ENCODE measurements at regions not wholly inside any gene's neighbourhood (a gene's known extent, or its start where the extent isn't known, plus 50 kb on each side); places are given as distances from the start of the nearest gene placed in this dataset.
A peak's percentile ranks its signal among the peaks of the same experiment; 100 is the strongest.
"Not testable (repeated sequence)": the region's sequence is repeated elsewhere in the genome, so short reads cannot be mapped to it uniquely, and the experiment has no call there.

DNA sequence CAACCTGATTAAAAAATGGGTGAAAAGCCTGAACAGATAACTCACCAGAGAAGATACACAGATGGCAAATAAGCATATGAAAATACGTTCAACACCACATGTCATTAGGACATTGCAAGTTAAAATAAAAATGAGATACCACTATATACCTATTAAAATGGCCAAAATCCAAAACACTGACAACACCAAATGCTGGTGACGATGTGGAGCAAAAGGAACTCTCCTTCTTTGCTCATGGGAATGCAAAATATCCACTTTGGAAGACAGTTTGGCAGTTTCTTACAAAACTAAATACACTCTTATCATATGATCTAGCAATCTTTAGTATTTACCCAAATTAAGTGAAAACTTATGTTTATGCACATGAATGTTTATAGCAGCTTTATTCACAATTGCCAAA is 100.5 kb upstream of the ARID1B start:
- H3K27me3 ChIP-seq (ENCODE audit: control insufficient read depth, insufficient read depth, low read length): no peaks in the 10 kb centered on the region
- DNase-seq (ENCODE audit: low read depth): no peak
- H3K4me3 ChIP-seq (ENCODE audit: low read depth, low read length): no peak overlapping the region
- no peaks in the 10 kb centered on the region for H3K36me3 ChIP-seq (ENCODE audit: control insufficient read depth, insufficient read depth, low read length)
- no peak for TF ChIP-seq CTCF (IDR thresholded peaks at IDR 0.05; ENCODE audit: insufficient read depth, low read length, poor library complexity, severe bottlenecking)

- DNase-seq (ENCODE audit: low read depth): no peak
- H3K27me3 ChIP-seq (ENCODE audit: control insufficient read depth, insufficient read depth, low read length): no peaks in the 10 kb centered on the region
- no peak for TF ChIP-seq CTCF (IDR thresholded peaks at IDR 0.05; ENCODE audit: insufficient read depth, low read length, poor library complexity, severe bottlenecking)
- no peaks in the 10 kb centered on the region for H3K36me3 ChIP-seq (ENCODE audit: control insufficient read depth, insufficient read depth, low read length)
- H3K4me3 ChIP-seq (ENCODE audit: low read depth, low read length): no peak overlapping the region
Measured at GRCh38 chr6:156674197-156674596, 103.0 kb upstream of the ARID1B start.

GRCh38 chr6:156670097-156670496 is 107.1 kb upstream of the ARID1B start:
- DNase-seq (ENCODE audit: low read depth): not testable (repeated sequence)

GRCh38 chr6:156662025-156662445 is 115.1 kb upstream of the ARID1B start:
- Histone ChIP-seq H3K27me3 (ENCODE audit: control insufficient read depth, insufficient read depth, low read length) (peaks cover 2% of the 10 kb centered on the region), H3K4me3 (ENCODE audit: low read depth, low read length) (no peak overlapping the region), H3K36me3 (ENCODE audit: control insufficient read depth, insufficient read depth, low read length) (no peaks in the 10 kb centered on the region)
- TF ChIP-seq CTCF (IDR thresholded peaks at IDR 0.05; ENCODE audit: insufficient read depth, low read length, poor library complexity, severe bottlenecking): peak; percentile 25
- DNase-seq (ENCODE audit: low read depth): no peak

More at GRCh38 chr6:156670097-156670496, 107.1 kb upstream of the ARID1B start:
- H3K27me3 ChIP-seq (ENCODE audit: control insufficient read depth, insufficient read depth, low read length); H3K4me3 ChIP-seq (ENCODE audit: low read depth, low read length); H3K36me3 ChIP-seq (ENCODE audit: control insufficient read depth, insufficient read depth, low read length): not testable (repeated sequence)

DNA sequence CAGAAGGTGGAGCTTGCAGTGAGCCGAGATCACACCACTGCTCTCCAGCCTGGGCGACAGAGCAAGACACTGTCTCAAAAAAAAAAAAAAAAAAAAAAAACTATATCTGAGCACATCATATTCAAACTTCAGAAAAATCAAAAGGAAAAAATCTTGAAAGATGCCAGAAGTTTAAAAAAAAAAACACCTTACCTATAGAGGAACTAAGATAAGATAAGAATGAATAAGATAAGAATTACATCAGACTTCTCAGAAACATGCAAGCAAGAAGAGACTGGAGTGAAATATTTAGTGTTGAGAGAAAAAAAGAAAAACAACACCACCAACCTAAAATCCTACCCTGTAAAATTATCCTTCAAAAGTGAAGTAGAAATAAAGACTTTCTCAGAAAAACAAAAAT is 116.8 kb upstream of the ARID1B start:
- H3K4me3 ChIP-seq (ENCODE audit: low read depth, low read length): no peak overlapping the region
- H3K27me3 ChIP-seq (ENCODE audit: control insufficient read depth, insufficient read depth, low read length): peaks cover 2% of the 10 kb centered on the region
- TF ChIP-seq CTCF (IDR thresholded peaks at IDR 0.05; ENCODE audit: insufficient read depth, low read length, poor library complexity, severe bottlenecking): no peak
- no peaks in the 10 kb centered on the region for H3K36me3 ChIP-seq (ENCODE audit: control insufficient read depth, insufficient read depth, low read length)
- no peak for DNase-seq (ENCODE audit: low read depth)

DNA sequence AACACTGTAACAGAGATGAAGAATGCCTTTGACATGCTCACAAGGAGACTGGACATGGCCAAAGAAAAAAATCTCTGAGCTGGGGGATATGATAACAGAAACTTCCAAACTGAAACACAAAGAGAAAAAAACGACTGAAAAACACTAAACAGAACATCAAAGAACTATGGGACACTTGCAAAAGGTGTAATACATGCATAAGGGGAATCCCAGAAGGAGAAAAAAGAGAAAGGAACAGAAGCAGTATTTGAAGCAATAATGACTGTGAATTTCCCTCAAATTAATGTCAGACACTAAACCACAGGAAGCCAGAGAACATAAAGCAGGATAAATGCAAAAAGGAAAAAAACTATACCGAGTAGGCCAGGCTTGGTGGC is 117.4 kb upstream of the ARID1B start:
- peaks cover 2% of the 10 kb centered on the region for H3K27me3 ChIP-seq (ENCODE audit: control insufficient read depth, insufficient read depth, low read length)
- H3K36me3 ChIP-seq (ENCODE audit: control insufficient read depth, insufficient read depth, low read length): no peaks in the 10 kb centered on the region
- no peak for DNase-seq (ENCODE audit: low read depth)
- TF ChIP-seq CTCF (IDR thresholded peaks at IDR 0.05; ENCODE audit: insufficient read depth, low read length, poor library complexity, severe bottlenecking): no peak
- H3K4me3 ChIP-seq (ENCODE audit: low read depth, low read length): no peak overlapping the region
